ENCODE measurements at regions not wholly inside any gene's neighbourhood (a gene's known extent, or its start where the extent isn't known, plus 50 kb on each side); places are given as distances from the start of the nearest gene placed in this dataset.

GRCh38 chrX:110426155-110426504, 67.5 kb downstream of the RTL9 start:
- TF ChIP-seq POLR2AphosphoS5 (IDR thresholded peaks at IDR 0.05; ENCODE audit: insufficient read depth, low read depth, low read length), result no peak
- TF ChIP-seq CTCF (IDR thresholded peaks at IDR 0.05; ENCODE audit: extremely low read depth in 1 of 2, insufficient read depth in 1 of 2, low read depth in 1 of 2, low read length in 2 of 2), result no peak
- no peak for TF ChIP-seq POLR2A (IDR thresholded peaks at IDR 0.05; ENCODE audit: low read depth, low read length)
- no peak for TF ChIP-seq GATA2 (IDR thresholded peaks at IDR 0.05; ENCODE audit: insufficient read depth, insufficient read length, low read depth, low read length)
- TF ChIP-seq, protein P1, sequence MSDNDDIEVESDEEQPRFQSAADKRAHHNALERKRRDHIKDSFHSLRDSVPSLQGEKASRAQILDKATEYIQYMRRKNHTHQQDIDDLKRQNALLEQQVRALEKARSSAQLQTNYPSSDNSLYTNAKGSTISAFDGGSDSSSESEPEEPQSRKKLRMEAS (IDR thresholded peaks at IDR 0.05; ENCODE audit: insufficient read depth, insufficient read length), result no peak
